ENCODE measurements at regions not wholly inside any gene's neighbourhood (a gene's known extent, or its start where the extent isn't known, plus 50 kb on each side); places are given as distances from the start of the nearest gene placed in this dataset.
"Not testable (repeated sequence)": the region's sequence is repeated elsewhere in the genome, so short reads cannot be mapped to it uniquely, and the experiment has no call there.

- H3K27me3 ChIP-seq (ENCODE audit: control insufficient read depth, extremely low read depth, insufficient read depth, low read length) = no peaks in the 10 kb centered on the region
- DNase-seq (ENCODE audit: low read depth, low spot score) (no peak), FAIRE-seq (no peak)
- H3K4me2 ChIP-seq (ENCODE audit: control insufficient read depth, extremely low read depth, insufficient read depth, low read depth, low read length) = no peak overlapping the region
- H4K20me1 ChIP-seq (ENCODE audit: control insufficient read depth, extremely low read depth, insufficient read depth, low read length) = no peaks in the 10 kb centered on the region
- no peak overlapping the region for H3K4me3 ChIP-seq (ENCODE audit: control insufficient read depth in 2 of 3, extremely low read depth in 1 of 3, insufficient read depth in 2 of 3, low read depth in 1 of 3, low read length in 3 of 3)
- H3K9ac ChIP-seq (ENCODE audit: control insufficient read depth, extremely low read depth, insufficient read depth, low read length) = no peak overlapping the region
- dilution Hi-C loops (cut with MboI; ENCODE audit: extremely low pct_ligation_motif_present, low sequenced_read_pairs) = no loop called here
- no peaks in the 10 kb centered on the region for H3K36me3 ChIP-seq (ENCODE audit: control insufficient read depth in 2 of 2, extremely low read depth in 1 of 2, insufficient read depth in 2 of 2, low read length in 2 of 2)
- no peaks in the 10 kb centered on the region for H3K4me1 ChIP-seq (ENCODE audit: control insufficient read depth, extremely low read depth, insufficient read depth, low read length)
- H3K9me1 ChIP-seq (ENCODE audit: control insufficient read depth, extremely low read depth, insufficient read depth, low read length) = no peaks in the 10 kb centered on the region
- no peaks in the 10 kb centered on the region for H3K9me3 ChIP-seq (ENCODE audit: control insufficient read depth, low read depth, low read length)
- H3K27ac ChIP-seq (ENCODE audit: control insufficient read depth, insufficient read depth, low read length) = no peak overlapping the region
- H3K79me2 ChIP-seq (ENCODE audit: control insufficient read depth, insufficient read depth, low read length) = no peaks in the 10 kb centered on the region
- TF ChIP-seq CTCF (optimal IDR thresholded peaks at IDR 0.05 in 1 of 3, IDR thresholded peaks at IDR 0.05 in 1 of 3, conservative IDR thresholded peaks at IDR 0.05 in 1 of 3; ENCODE audit: extremely low read depth in 1 of 3, insufficient read depth in 2 of 3, low read length in 3 of 3) (no peak), EZH2 (IDR thresholded peaks at IDR 0.05; ENCODE audit: low read length) (no peak)
- no peak overlapping the region for H2AFZ ChIP-seq (ENCODE audit: control insufficient read depth, low read length)
Measured at GRCh38 chr4:104010722-104011121, 290.9 kb upstream of the TACR3 start.

GRCh38 chr4:104002318-104002717 is 282.5 kb upstream of the TACR3 start:
- H3K4me3 ChIP-seq (ENCODE audit: control insufficient read depth in 2 of 3, extremely low read depth in 1 of 3, insufficient read depth in 2 of 3, low read depth in 1 of 3, low read length in 3 of 3); DNase-seq (ENCODE audit: low read depth, low spot score); H3K27ac ChIP-seq (ENCODE audit: control insufficient read depth, insufficient read depth, low read length); FAIRE-seq; H3K9ac ChIP-seq (ENCODE audit: control insufficient read depth, extremely low read depth, insufficient read depth, low read length); H3K79me2 ChIP-seq (ENCODE audit: control insufficient read depth, insufficient read depth, low read length); H3K27me3 ChIP-seq (ENCODE audit: control insufficient read depth, extremely low read depth, insufficient read depth, low read length); H3K4me1 ChIP-seq (ENCODE audit: control insufficient read depth, extremely low read depth, insufficient read depth, low read length); H3K36me3 ChIP-seq (ENCODE audit: control insufficient read depth in 2 of 2, extremely low read depth in 1 of 2, insufficient read depth in 2 of 2, low read length in 2 of 2); dilution Hi-C loops (cut with MboI; ENCODE audit: extremely low pct_ligation_motif_present, low sequenced_read_pairs); H3K4me2 ChIP-seq (ENCODE audit: control insufficient read depth, extremely low read depth, insufficient read depth, low read depth, low read length); H3K9me1 ChIP-seq (ENCODE audit: control insufficient read depth, extremely low read depth, insufficient read depth, low read length); H3K9me3 ChIP-seq (ENCODE audit: control insufficient read depth, low read depth, low read length); H2AFZ ChIP-seq (ENCODE audit: control insufficient read depth, low read length); H4K20me1 ChIP-seq (ENCODE audit: control insufficient read depth, extremely low read depth, insufficient read depth, low read length): not testable (repeated sequence)

- TF ChIP-seq EZH2 (IDR thresholded peaks at IDR 0.05; ENCODE audit: low read length) (no peak), CTCF (optimal IDR thresholded peaks at IDR 0.05 in 1 of 3, IDR thresholded peaks at IDR 0.05 in 1 of 3, conservative IDR thresholded peaks at IDR 0.05 in 1 of 3; ENCODE audit: extremely low read depth in 1 of 3, insufficient read depth in 2 of 3, low read length in 3 of 3) (no peak)
- DNase-seq (ENCODE audit: low read depth, low spot score) = no peak
- Histone ChIP-seq H4K20me1 (ENCODE audit: control insufficient read depth, extremely low read depth, insufficient read depth, low read length) (no peaks in the 10 kb centered on the region), H3K4me3 (ENCODE audit: control insufficient read depth in 2 of 3, extremely low read depth in 1 of 3, insufficient read depth in 2 of 3, low read depth in 1 of 3, low read length in 3 of 3) (no peak overlapping the region), H3K79me2 (ENCODE audit: control insufficient read depth, insufficient read depth, low read length) (no peaks in the 10 kb centered on the region), H3K27me3 (ENCODE audit: control insufficient read depth, extremely low read depth, insufficient read depth, low read length) (no peaks in the 10 kb centered on the region), H3K4me1 (ENCODE audit: control insufficient read depth, extremely low read depth, insufficient read depth, low read length) (peaks cover 14% of the 10 kb centered on the region), H3K9ac (ENCODE audit: control insufficient read depth, extremely low read depth, insufficient read depth, low read length) (no peak overlapping the region), H3K4me2 (ENCODE audit: control insufficient read depth, extremely low read depth, insufficient read depth, low read depth, low read length) (no peak overlapping the region), H3K9me1 (ENCODE audit: control insufficient read depth, extremely low read depth, insufficient read depth, low read length) (no peaks in the 10 kb centered on the region), H2AFZ (ENCODE audit: control insufficient read depth, low read length) (no peak overlapping the region), H3K27ac (ENCODE audit: control insufficient read depth, insufficient read depth, low read length) (no peak overlapping the region), H3K9me3 (ENCODE audit: control insufficient read depth, low read depth, low read length) (no peaks in the 10 kb centered on the region), H3K36me3 (ENCODE audit: control insufficient read depth in 2 of 2, extremely low read depth in 1 of 2, insufficient read depth in 2 of 2, low read length in 2 of 2) (no peaks in the 10 kb centered on the region)
- dilution Hi-C loops (cut with MboI; ENCODE audit: extremely low pct_ligation_motif_present, low sequenced_read_pairs) = no loop called here
- no peak for FAIRE-seq
Measured at GRCh38 chr4:103998756-103999155, 279.0 kb upstream of the TACR3 start.
